ENCODE measurements at regions not wholly inside any gene's neighbourhood (a gene's known extent, or its start where the extent isn't known, plus 50 kb on each side); places are given as distances from the start of the nearest gene placed in this dataset.

GRCh38 chr12:4825011-4825858 is 84.5 kb upstream of the KCNA1 start:
- no TSS peak for BruUV-seq (replicated peaks)
- TF ChIP-seq CTCF (conservative IDR thresholded peaks at IDR 0.05; ENCODE audit: low read length) (no peak), EZH2phosphoT487 (IDR thresholded peaks at IDR 0.05; ENCODE audit: borderline replicate concordance, low read depth, low read length) (no peak)
- H3K9me2 ChIP-seq (ENCODE audit: insufficient read depth, low read length), result no peaks in the 10 kb centered on the region
- H2AFZ ChIP-seq (ENCODE audit: low read length), result no peak overlapping the region
- peak overlapping the region; percentile 82 for H3K4me3 ChIP-seq (ENCODE audit: low read depth, low read length, poor library complexity, severe bottlenecking)
- peaks cover 46% of the 10 kb centered on the region; the same call in 1 of the 2 replicates for H3K79me2 ChIP-seq (ENCODE audit: insufficient read depth, low read depth, low read length)
- DNase-seq (ENCODE audit: low spot score), result peak; percentile 37
- peak overlapping the region; percentile 87 for H3K4me2 ChIP-seq (ENCODE audit: low read length)
- H3K9me3 ChIP-seq (ENCODE audit: low read length), result no peaks in the 10 kb centered on the region
- H3K4me1 ChIP-seq (ENCODE audit: insufficient read depth, low read length, poor library complexity, severe bottlenecking), result peaks cover 47% of the 10 kb centered on the region
- no peaks in the 10 kb centered on the region for H4K20me1 ChIP-seq (ENCODE audit: insufficient read depth, low read length)
- intact Hi-C loops (cut with micrococcal nuclease; ENCODE audit: unreplicated experiment), result loop anchor here (5.0 kb wide), 3 partner anchors 288 to 1537 kb away; partner anchors contain the start of gene RAD51AP1
- POLR2A ChIA-PET, result interaction anchor here (0.6 to 1.0 kb wide), 2 partner anchors 17 to 176 kb away, joined by 3 to 5 read pairs; no protein-coding TSS in a partner anchor
- CTCF ChIA-PET (ENCODE audit: unreplicated experiment), result no interaction called here
- H3K27ac ChIP-seq (ENCODE audit: low read depth, low read length, poor library complexity, severe bottlenecking), result peak overlapping the region; percentile 98
- peaks cover 55% of the 10 kb centered on the region for H3K36me3 ChIP-seq (ENCODE audit: insufficient read depth, low read length)

GRCh38 chr12:4826909-4827308 is 82.8 kb upstream of the KCNA1 start:
- Histone ChIP-seq H3K4me1 (ENCODE audit: insufficient read depth, low read length, poor library complexity, severe bottlenecking) (peaks cover 58% of the 10 kb centered on the region), H3K9me3 (ENCODE audit: low read length) (no peaks in the 10 kb centered on the region), H2AFZ (ENCODE audit: low read length) (no peak overlapping the region), H3K4me2 (ENCODE audit: low read length) (peak overlapping the region; percentile 87), H3K4me3 (ENCODE audit: low read depth, low read length, poor library complexity, severe bottlenecking) (peak overlapping the region; percentile 82), H3K27ac (ENCODE audit: low read depth, low read length, poor library complexity, severe bottlenecking) (peak overlapping the region; percentile 98), H4K20me1 (ENCODE audit: insufficient read depth, low read length) (no peaks in the 10 kb centered on the region), H3K36me3 (ENCODE audit: insufficient read depth, low read length) (peaks cover 55% of the 10 kb centered on the region), H3K9me2 (ENCODE audit: insufficient read depth, low read length) (no peaks in the 10 kb centered on the region), H3K79me2 (ENCODE audit: insufficient read depth, low read depth, low read length) (peaks cover 46% of the 10 kb centered on the region; the same call in 1 of the 2 replicates)
- ChIA-PET POLR2A (no interaction called here), CTCF (ENCODE audit: unreplicated experiment) (no interaction called here)
- intact Hi-C loops (cut with micrococcal nuclease; ENCODE audit: unreplicated experiment), result loop anchor here (5.0 kb wide), 3 partner anchors 290 to 1535 kb away; partner anchors contain the start of gene RAD51AP1
- TF ChIP-seq CTCF (conservative IDR thresholded peaks at IDR 0.05; ENCODE audit: low read length) (no peak), EZH2phosphoT487 (IDR thresholded peaks at IDR 0.05; ENCODE audit: borderline replicate concordance, low read depth, low read length) (no peak)
- no TSS peak for BruUV-seq (replicated peaks)
- no peak for DNase-seq (ENCODE audit: low spot score)

All from OCI-LY7 (cell line).